Neutrophil (primary cell): ENCODE measurements at regions not wholly inside any gene's neighbourhood (a gene's known extent, or its start where the extent isn't known, plus 50 kb on each side); places are given as distances from the start of the nearest gene placed in this dataset.

ENCODE experiments used
- H3K27ac ChIP-seq: fragments of 200-600 bp; sonication (generic); 2 replicates; pipeline ENCODE4 v1.5.1; 2016; ENCODE audit warnings: mild to moderate bottlenecking, moderate library complexity
- H3K27me3 ChIP-seq: fragments of 200-600 bp; sonication (generic); 2 replicates; pipeline ENCODE4 v1.6.0; 2016; ENCODE audit warnings: mild to moderate bottlenecking
- H3K36me3 ChIP-seq: fragments of 200-600 bp; sonication (generic); 2 replicates; pipeline ENCODE4 v1.5.1; 2017
- H3K4me1 ChIP-seq, 2 experiments: fragments of 200-600 bp in 1 of 2; sonication (generic) in 1 of 2; 1 replicate in 1 of 2; 2 replicates in 1 of 2; pipeline versions ENCODE4 v1.5.1 to v1.6.1; 2013 to 2016; ENCODE audit warnings: low read depth in 1 of 2, low read length in 1 of 2, mild to moderate bottlenecking in 1 of 2, moderate library complexity in 1 of 2; ENCODE audit not compliant: control insufficient read depth in 1 of 2, insufficient read depth in 1 of 2
- H3K4me3 ChIP-seq, 2 experiments: fragments of 200-600 bp in 1 of 2; sonication (generic) in 1 of 2; 1 replicate in 1 of 2; 2 replicates in 1 of 2; pipeline ENCODE4 v1.5.1; 2013 to 2016; ENCODE audit warnings: low read depth in 1 of 2, low read length in 1 of 2, mild to moderate bottlenecking in 1 of 2, moderate library complexity in 1 of 2
- H3K9me3 ChIP-seq: fragments of 200-600 bp; sonication (generic); 2 replicates; pipeline ENCODE4 v1.5.1; 2016
- TF ChIP-seq, protein P1 (sequence below): fragments of 200-600 bp; sonication (generic); IDR thresholded peaks from 2 replicates; pipeline ENCODE4 v1.5.1; 2016; ENCODE audit warnings: antibody characterized with exemption

DNA sequence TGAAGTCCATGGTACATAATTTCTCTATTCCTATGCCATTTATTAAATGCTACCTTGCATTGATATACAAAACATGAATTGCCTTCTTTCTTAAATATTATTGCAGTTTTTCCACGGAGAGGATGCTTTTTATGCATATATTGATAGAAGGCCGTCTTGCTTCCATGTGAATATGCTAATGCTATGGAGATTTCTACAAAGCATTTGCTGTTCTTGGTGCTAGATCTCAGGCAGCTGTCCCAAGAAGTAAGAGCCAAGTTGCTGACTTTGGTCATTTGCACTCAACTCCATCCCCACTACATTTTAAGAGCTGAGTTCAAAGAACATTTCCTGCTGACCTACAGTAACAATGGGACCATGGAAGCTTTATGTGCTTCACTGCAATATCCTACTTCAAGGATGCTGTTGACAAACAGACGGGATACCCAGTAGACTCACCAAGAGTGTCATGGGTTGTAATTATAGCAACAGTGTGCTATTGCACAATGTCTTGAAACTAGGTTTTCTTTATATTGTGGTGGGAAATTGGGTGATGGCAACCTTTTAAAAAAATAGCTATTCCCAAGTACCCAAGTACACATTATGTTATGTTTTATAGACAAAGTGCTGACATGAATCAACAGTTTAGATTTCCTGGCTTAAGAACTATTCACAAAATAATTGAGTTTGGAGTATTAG, 1172.4 kb upstream of the PIK3C3 start:
- no peaks in the 10 kb centered on the region for H3K27me3 ChIP-seq
- H3K36me3 ChIP-seq, result no peaks in the 10 kb centered on the region
- no peaks in the 10 kb centered on the region for H3K4me1 ChIP-seq
- TF ChIP-seq, protein P1, sequence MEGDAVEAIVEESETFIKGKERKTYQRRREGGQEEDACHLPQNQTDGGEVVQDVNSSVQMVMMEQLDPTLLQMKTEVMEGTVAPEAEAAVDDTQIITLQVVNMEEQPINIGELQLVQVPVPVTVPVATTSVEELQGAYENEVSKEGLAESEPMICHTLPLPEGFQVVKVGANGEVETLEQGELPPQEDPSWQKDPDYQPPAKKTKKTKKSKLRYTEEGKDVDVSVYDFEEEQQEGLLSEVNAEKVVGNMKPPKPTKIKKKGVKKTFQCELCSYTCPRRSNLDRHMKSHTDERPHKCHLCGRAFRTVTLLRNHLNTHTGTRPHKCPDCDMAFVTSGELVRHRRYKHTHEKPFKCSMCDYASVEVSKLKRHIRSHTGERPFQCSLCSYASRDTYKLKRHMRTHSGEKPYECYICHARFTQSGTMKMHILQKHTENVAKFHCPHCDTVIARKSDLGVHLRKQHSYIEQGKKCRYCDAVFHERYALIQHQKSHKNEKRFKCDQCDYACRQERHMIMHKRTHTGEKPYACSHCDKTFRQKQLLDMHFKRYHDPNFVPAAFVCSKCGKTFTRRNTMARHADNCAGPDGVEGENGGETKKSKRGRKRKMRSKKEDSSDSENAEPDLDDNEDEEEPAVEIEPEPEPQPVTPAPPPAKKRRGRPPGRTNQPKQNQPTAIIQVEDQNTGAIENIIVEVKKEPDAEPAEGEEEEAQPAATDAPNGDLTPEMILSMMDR, result no peak
- no peak overlapping the region for H3K4me3 ChIP-seq
- H3K9me3 ChIP-seq, result no peaks in the 10 kb centered on the region
- H3K27ac ChIP-seq, result no peak overlapping the region

GRCh38 chr18:40769786-40770185, 1185.2 kb upstream of the PIK3C3 start:
- H3K4me1 ChIP-seq, result no peaks in the 10 kb centered on the region
- TF ChIP-seq, protein P1, result no peak

DNA sequence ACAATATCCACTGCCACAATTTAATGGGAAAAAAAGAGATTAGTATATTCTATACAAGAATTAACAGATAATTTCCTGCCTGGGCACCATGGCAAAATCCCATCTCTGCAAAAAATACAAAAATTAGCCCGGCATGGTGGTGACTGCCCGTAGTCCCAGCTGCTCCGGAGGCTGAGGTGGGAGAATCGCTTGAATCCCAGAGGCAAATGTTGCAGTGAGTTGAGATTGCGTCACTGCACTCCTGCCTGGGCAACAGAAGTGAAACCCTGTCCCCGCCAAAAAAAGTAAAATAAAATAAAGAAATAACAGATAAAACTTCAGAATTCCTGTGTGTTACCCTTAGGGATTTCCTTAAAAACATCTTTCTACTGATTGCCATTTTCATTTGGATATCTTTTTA, 1194.8 kb upstream of the PIK3C3 start:
- H3K27ac ChIP-seq, result no peak overlapping the region
- TF ChIP-seq, protein P1, result no peak
- no peaks in the 10 kb centered on the region for H3K9me3 ChIP-seq
- H3K27me3 ChIP-seq, result no peaks in the 10 kb centered on the region
- no peaks in the 10 kb centered on the region for H3K36me3 ChIP-seq
- no peak overlapping the region for H3K4me3 ChIP-seq
- H3K4me1 ChIP-seq, result no peaks in the 10 kb centered on the region

More at GRCh38 chr18:40769786-40770185, 1185.2 kb upstream of the PIK3C3 start:
- Histone ChIP-seq H3K27ac (no peak overlapping the region), H3K27me3 (no peaks in the 10 kb centered on the region), H3K9me3 (no peaks in the 10 kb centered on the region), H3K36me3 (no peaks in the 10 kb centered on the region), H3K4me3 (no peak overlapping the region)

DNA sequence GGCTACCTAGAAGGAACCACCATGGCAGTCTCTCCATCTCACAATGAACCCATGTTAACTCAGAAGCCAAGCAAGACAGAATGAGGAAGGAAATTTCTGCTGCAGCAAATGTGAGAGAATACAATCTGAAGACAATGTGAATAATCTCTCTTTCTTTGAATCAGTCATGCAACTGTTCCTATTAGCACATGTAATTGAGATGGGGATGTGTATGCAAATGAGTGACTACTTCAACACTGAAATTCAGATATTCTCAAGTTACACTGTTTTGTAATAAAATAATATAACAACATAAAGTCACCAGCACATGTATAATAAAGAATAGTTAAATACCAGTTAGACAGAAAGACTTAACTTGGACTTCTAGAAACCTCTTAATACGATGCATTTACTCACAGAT, 1200.6 kb upstream of the PIK3C3 start:
- Histone ChIP-seq H3K27me3 (no peaks in the 10 kb centered on the region), H3K4me3 (no peak overlapping the region), H3K4me1 (no peaks in the 10 kb centered on the region), H3K9me3 (no peaks in the 10 kb centered on the region), H3K27ac (no peak overlapping the region), H3K36me3 (no peaks in the 10 kb centered on the region)
- TF ChIP-seq, protein P1, result no peak

DNA sequence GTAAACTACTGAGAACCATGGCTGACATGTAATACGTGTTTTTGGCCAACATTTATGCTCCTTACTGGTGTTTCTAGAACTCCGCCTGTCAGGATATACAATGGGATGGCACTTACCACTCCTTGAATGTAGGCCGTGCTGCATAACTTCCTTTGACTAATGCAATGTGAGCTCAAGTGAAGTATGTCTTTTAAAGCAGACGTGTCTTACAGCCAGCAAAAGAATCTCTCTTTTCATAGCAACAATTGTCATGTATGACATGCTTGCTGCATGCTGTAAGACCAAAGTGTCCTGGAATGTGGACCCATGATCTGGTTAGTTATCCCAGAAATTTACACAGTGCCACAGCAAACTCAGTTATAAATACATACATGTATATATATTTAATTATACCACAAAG, 1202.7 kb upstream of the PIK3C3 start:
- no peaks in the 10 kb centered on the region for H3K4me1 ChIP-seq
- H3K27me3 ChIP-seq, result no peaks in the 10 kb centered on the region

More for the DNA sequence above, 1202.7 kb upstream of the PIK3C3 start:
- H3K4me3 ChIP-seq, result no peak overlapping the region
- TF ChIP-seq, protein P1, result no peak
- H3K27ac ChIP-seq, result no peak overlapping the region
- no peaks in the 10 kb centered on the region for H3K36me3 ChIP-seq
- H3K9me3 ChIP-seq, result no peaks in the 10 kb centered on the region
